Uterus (tissue), 2 donors: ENCODE measurements at regions not wholly inside any gene's neighbourhood (a gene's known extent, or its start where the extent isn't known, plus 50 kb on each side); places are given as distances from the start of the nearest gene placed in this dataset.

Source experiments
- POLR2A ChIP-seq, 2 donors: fragments of 450-650 bp; IDR thresholded peaks; one replicate each; pipeline ENCODE4 v1.6.1; 2016; ENCODE audit warnings: antibody characterized with exemption in 2 of 2, mild to moderate bottlenecking in 1 of 2, moderate library complexity in 1 of 2
- TF ChIP-seq, protein P1 (sequence below), 4 experiments: fragments of 200-600 bp in 2 of 4; fragments of 450-650 bp in 2 of 4; sonication (generic) in 2 of 4; IDR thresholded peaks; one replicate each; pipeline ENCODE4 v1.5.1; 2016 to 2019; ENCODE audit warnings: antibody characterized with exemption in 4 of 4, mild to moderate bottlenecking in 2 of 4, moderate library complexity in 1 of 4

- no peak for TF ChIP-seq POLR2A (IDR thresholded peaks at IDR 0.05)
- TF ChIP-seq, protein P1, sequence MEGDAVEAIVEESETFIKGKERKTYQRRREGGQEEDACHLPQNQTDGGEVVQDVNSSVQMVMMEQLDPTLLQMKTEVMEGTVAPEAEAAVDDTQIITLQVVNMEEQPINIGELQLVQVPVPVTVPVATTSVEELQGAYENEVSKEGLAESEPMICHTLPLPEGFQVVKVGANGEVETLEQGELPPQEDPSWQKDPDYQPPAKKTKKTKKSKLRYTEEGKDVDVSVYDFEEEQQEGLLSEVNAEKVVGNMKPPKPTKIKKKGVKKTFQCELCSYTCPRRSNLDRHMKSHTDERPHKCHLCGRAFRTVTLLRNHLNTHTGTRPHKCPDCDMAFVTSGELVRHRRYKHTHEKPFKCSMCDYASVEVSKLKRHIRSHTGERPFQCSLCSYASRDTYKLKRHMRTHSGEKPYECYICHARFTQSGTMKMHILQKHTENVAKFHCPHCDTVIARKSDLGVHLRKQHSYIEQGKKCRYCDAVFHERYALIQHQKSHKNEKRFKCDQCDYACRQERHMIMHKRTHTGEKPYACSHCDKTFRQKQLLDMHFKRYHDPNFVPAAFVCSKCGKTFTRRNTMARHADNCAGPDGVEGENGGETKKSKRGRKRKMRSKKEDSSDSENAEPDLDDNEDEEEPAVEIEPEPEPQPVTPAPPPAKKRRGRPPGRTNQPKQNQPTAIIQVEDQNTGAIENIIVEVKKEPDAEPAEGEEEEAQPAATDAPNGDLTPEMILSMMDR (IDR thresholded peaks at IDR 0.05): no peak
These were observed 253.3 kb downstream of the SOX9 start for GRCh38 chr17:72373910-72374741.
